ENCODE measurements at regions not wholly inside any gene's neighbourhood (a gene's known extent, or its start where the extent isn't known, plus 50 kb on each side); places are given as distances from the start of the nearest gene placed in this dataset.

- Histone ChIP-seq H3K4me1 (ENCODE audit: control insufficient read depth, insufficient read depth, low read length) (no peaks in the 10 kb centered on the region), H3K27me3 (ENCODE audit: control insufficient read depth, insufficient read depth, low read length) (no peaks in the 10 kb centered on the region), H3K4me3 (ENCODE audit: low read length) (no peak overlapping the region), H3K9ac (ENCODE audit: low read length) (no peak overlapping the region), H3K27ac (ENCODE audit: low read depth, low read length) (no peak overlapping the region), H3K36me3 (ENCODE audit: control insufficient read depth, insufficient read depth, low read length) (no peaks in the 10 kb centered on the region)
Observed at GRCh38 chr2:64345998-64346397, 108.0 kb upstream of the LGALSL start.

- Histone ChIP-seq H3K27ac (ENCODE audit: low read depth, low read length) (no peak overlapping the region), H3K4me3 (ENCODE audit: low read length) (no peak overlapping the region), H3K4me1 (ENCODE audit: control insufficient read depth, insufficient read depth, low read length) (no peaks in the 10 kb centered on the region), H3K9ac (ENCODE audit: low read length) (no peak overlapping the region), H3K27me3 (ENCODE audit: control insufficient read depth, insufficient read depth, low read length) (no peaks in the 10 kb centered on the region), H3K36me3 (ENCODE audit: control insufficient read depth, insufficient read depth, low read length) (no peaks in the 10 kb centered on the region)
Observed at GRCh38 chr2:64348386-64349130, 105.4 kb upstream of the LGALSL start.

- H3K9ac ChIP-seq (ENCODE audit: low read length), result no peak overlapping the region
- no peaks in the 10 kb centered on the region for H3K4me1 ChIP-seq (ENCODE audit: control insufficient read depth, insufficient read depth, low read length)
- no peaks in the 10 kb centered on the region for H3K27me3 ChIP-seq (ENCODE audit: control insufficient read depth, insufficient read depth, low read length)
- no peak overlapping the region for H3K4me3 ChIP-seq (ENCODE audit: low read length)
- H3K36me3 ChIP-seq (ENCODE audit: control insufficient read depth, insufficient read depth, low read length), result no peaks in the 10 kb centered on the region
- H3K27ac ChIP-seq (ENCODE audit: low read depth, low read length), result no peak overlapping the region
Observed at GRCh38 chr2:64349131-64349530, 104.8 kb upstream of the LGALSL start.

- Histone ChIP-seq H3K4me1 (ENCODE audit: control insufficient read depth, insufficient read depth, low read length) (no peaks in the 10 kb centered on the region), H3K36me3 (ENCODE audit: control insufficient read depth, insufficient read depth, low read length) (no peaks in the 10 kb centered on the region), H3K4me3 (ENCODE audit: low read length) (no peak overlapping the region), H3K9ac (ENCODE audit: low read length) (no peak overlapping the region), H3K27me3 (ENCODE audit: control insufficient read depth, insufficient read depth, low read length) (no peaks in the 10 kb centered on the region), H3K27ac (ENCODE audit: low read depth, low read length) (no peak overlapping the region)
Observed at GRCh38 chr2:64350996-64351395, 103.0 kb upstream of the LGALSL start.

GRCh38 chr2:64352292-64352691, 101.7 kb upstream of the LGALSL start:
- Histone ChIP-seq H3K9ac (ENCODE audit: low read length) (no peak overlapping the region), H3K36me3 (ENCODE audit: control insufficient read depth, insufficient read depth, low read length) (no peaks in the 10 kb centered on the region), H3K4me1 (ENCODE audit: control insufficient read depth, insufficient read depth, low read length) (no peaks in the 10 kb centered on the region), H3K4me3 (ENCODE audit: low read length) (no peak overlapping the region), H3K27ac (ENCODE audit: low read depth, low read length) (no peak overlapping the region), H3K27me3 (ENCODE audit: control insufficient read depth, insufficient read depth, low read length) (no peaks in the 10 kb centered on the region)

- Histone ChIP-seq H3K27ac (ENCODE audit: low read depth, low read length) (no peak overlapping the region), H3K36me3 (ENCODE audit: control insufficient read depth, insufficient read depth, low read length) (no peaks in the 10 kb centered on the region), H3K9ac (ENCODE audit: low read length) (no peak overlapping the region), H3K4me1 (ENCODE audit: control insufficient read depth, insufficient read depth, low read length) (peaks cover under 1% of the 10 kb centered on the region), H3K4me3 (ENCODE audit: low read length) (no peak overlapping the region), H3K27me3 (ENCODE audit: control insufficient read depth, insufficient read depth, low read length) (no peaks in the 10 kb centered on the region)
Observed at GRCh38 chr2:64354857-64355680, 98.9 kb upstream of the LGALSL start.

DNA sequence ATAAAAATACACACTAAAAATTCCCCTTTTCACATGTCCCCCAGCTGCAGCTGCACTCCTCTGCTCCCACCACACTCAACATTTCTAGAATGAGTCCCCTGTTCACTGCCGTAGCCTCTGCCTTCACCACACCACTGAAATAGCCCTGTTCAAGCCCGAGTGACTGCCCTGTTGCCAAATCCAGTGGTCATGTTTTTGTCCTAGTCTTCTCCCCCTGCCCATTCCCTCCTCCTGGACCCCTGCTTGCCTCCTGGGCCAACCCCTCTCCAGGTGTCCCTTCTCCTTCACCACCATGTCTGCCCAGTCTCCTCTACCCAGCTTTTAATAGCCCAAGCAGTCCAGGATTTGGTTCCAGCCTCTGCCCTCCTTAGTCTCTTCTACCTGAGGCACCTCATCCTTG, 97.1 kb upstream of the LGALSL start:
- Histone ChIP-seq H3K27me3 (ENCODE audit: control insufficient read depth, insufficient read depth, low read length) (no peaks in the 10 kb centered on the region), H3K4me1 (ENCODE audit: control insufficient read depth, insufficient read depth, low read length) (peaks cover 5% of the 10 kb centered on the region)

DNA sequence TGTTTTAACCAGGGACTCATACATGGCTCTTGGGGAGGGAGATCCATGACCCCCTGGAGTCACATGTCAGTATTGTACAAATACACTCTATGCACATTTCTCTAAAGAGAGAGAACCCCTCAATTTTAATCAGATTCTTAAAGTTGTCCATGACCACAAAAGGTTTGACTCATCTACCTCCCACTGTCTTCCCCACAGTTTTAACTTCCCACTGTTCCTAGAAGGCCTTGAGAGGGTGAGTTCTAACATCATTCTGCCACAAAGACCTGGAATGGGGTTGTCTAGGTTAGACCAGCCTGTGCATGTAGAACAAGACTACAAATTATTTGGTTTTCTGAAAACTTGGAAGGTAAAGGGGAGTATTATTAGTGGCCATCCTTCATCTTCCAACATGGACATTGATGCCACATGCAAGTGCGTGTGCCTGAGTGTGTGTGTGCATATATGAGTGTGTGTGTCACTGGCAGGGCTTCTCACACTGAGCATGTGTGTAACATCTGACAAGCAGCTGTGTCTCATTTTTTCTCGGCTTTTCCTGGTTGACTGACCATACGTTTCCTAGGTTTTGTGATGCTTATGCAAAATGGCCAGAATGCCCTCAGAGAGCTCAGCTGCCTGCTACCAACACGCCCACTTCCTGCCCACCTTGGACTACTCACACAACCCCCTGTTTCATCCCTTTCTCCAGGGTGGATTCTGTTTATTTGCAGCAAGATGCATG, 94.6 kb upstream of the LGALSL start:
- Histone ChIP-seq H3K36me3 (ENCODE audit: control insufficient read depth, insufficient read depth, low read length) (no peaks in the 10 kb centered on the region), H3K27me3 (ENCODE audit: control insufficient read depth, insufficient read depth, low read length) (no peaks in the 10 kb centered on the region), H3K4me1 (ENCODE audit: control insufficient read depth, insufficient read depth, low read length) (peaks cover 5% of the 10 kb centered on the region), H3K9ac (ENCODE audit: low read length) (no peak overlapping the region), H3K27ac (ENCODE audit: low read depth, low read length) (no peak overlapping the region), H3K4me3 (ENCODE audit: low read length) (no peak overlapping the region)

More for the DNA sequence above, 97.1 kb upstream of the LGALSL start:
- H3K36me3 ChIP-seq (ENCODE audit: control insufficient read depth, insufficient read depth, low read length), result no peaks in the 10 kb centered on the region
- no peak overlapping the region for H3K4me3 ChIP-seq (ENCODE audit: low read length)
- no peak overlapping the region for H3K9ac ChIP-seq (ENCODE audit: low read length)
- H3K27ac ChIP-seq (ENCODE audit: low read depth, low read length), result no peak overlapping the region

GRCh38 chr2:64359892-64360657, 93.9 kb upstream of the LGALSL start:
- Histone ChIP-seq H3K4me1 (ENCODE audit: control insufficient read depth, insufficient read depth, low read length) (peaks cover 5% of the 10 kb centered on the region), H3K9ac (ENCODE audit: low read length) (no peak overlapping the region), H3K4me3 (ENCODE audit: low read length) (no peak overlapping the region), H3K36me3 (ENCODE audit: control insufficient read depth, insufficient read depth, low read length) (no peaks in the 10 kb centered on the region), H3K27me3 (ENCODE audit: control insufficient read depth, insufficient read depth, low read length) (no peaks in the 10 kb centered on the region), H3K27ac (ENCODE audit: low read depth, low read length) (no peak overlapping the region)

- no peak overlapping the region for H3K27ac ChIP-seq (ENCODE audit: low read depth, low read length)
- H3K27me3 ChIP-seq (ENCODE audit: control insufficient read depth, insufficient read depth, low read length), result no peaks in the 10 kb centered on the region
- no peaks in the 10 kb centered on the region for H3K36me3 ChIP-seq (ENCODE audit: control insufficient read depth, insufficient read depth, low read length)
- no peak overlapping the region for H3K9ac ChIP-seq (ENCODE audit: low read length)
- H3K4me3 ChIP-seq (ENCODE audit: low read length), result no peak overlapping the region
- H3K4me1 ChIP-seq (ENCODE audit: control insufficient read depth, insufficient read depth, low read length), result peaks cover 5% of the 10 kb centered on the region
Observed at GRCh38 chr2:64361151-64361938, 92.6 kb upstream of the LGALSL start.

DNA sequence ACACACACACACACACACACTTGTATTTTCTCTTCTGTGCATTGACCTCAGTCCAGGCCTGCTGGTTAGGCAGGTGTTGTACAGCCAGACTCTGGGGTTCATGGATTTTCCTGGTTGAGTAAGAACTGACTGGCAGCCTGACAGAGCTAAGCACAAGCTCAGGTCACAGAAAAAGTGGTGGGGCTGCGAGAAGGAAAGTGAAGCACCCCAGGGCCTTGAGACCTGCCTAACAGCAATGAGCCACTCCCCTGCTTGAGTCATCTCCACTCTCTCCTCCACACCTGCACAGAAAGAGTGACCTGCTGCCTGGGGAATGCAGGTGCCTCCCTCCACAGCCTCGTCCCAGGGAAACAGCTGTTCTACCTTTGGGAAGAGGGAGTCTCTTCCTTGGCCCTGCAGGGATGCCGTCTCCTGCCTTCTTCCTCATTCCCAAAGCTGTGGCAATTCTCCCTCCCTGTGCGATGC, 91.4 kb upstream of the LGALSL start:
- Histone ChIP-seq H3K36me3 (ENCODE audit: control insufficient read depth, insufficient read depth, low read length) (no peaks in the 10 kb centered on the region), H3K4me1 (ENCODE audit: control insufficient read depth, insufficient read depth, low read length) (peaks cover 5% of the 10 kb centered on the region), H3K9ac (ENCODE audit: low read length) (no peak overlapping the region), H3K27ac (ENCODE audit: low read depth, low read length) (no peak overlapping the region), H3K4me3 (ENCODE audit: low read length) (no peak overlapping the region), H3K27me3 (ENCODE audit: control insufficient read depth, insufficient read depth, low read length) (no peaks in the 10 kb centered on the region)
